Stomach (tissue), 8 donors: ENCODE measurements at regions not wholly inside any gene's neighbourhood (a gene's known extent, or its start where the extent isn't known, plus 50 kb on each side); places are given as distances from the start of the nearest gene placed in this dataset.

ENCODE experiments used
- DNase-seq, 2 donors: peaks; one replicate each; pipeline versions ENCODE4 v3.0.0 to v3.0.0-alpha.2; 2013 to 2019
- H3K27ac ChIP-seq, 5 donors: fragments of 200-600 bp in 4 of 5; sonication (generic) in 4 of 5; one replicate each; pipeline ENCODE4 v1.5.1; 2013 to 2019; ENCODE audit warnings: mild to moderate bottlenecking in 1 of 5, moderate library complexity in 1 of 5
- H3K27me3 ChIP-seq, 3 donors: fragments of 200-600 bp; sonication (generic); one replicate each; pipeline ENCODE4 v1.5.1; 2017 to 2019; ENCODE audit warnings: mixed run types in 1 of 3
- H3K36me3 ChIP-seq, 4 donors: fragments of 200-600 bp; sonication (generic); 1 replicate in 3 of 4; 2 replicates in 1 of 4; pipeline ENCODE4 v1.5.1; 2016 to 2019
- H3K4me1 ChIP-seq, 4 donors: fragments of 200-600 bp; sonication (generic); one replicate each; pipeline ENCODE4 v1.5.1; 2016 to 2019
- H3K4me3 ChIP-seq, 4 donors: fragments of 200-600 bp; sonication (generic) in 3 of 4; one replicate each; pipeline ENCODE4 v1.5.1; 2016 to 2019; ENCODE audit warnings: mild to moderate bottlenecking in 1 of 4
- H3K9me3 ChIP-seq, 4 donors: fragments of 200-600 bp; sonication (generic); one replicate each; pipeline ENCODE4 v1.5.1; 2016 to 2019
- EP300 ChIP-seq: sonication (generic); formaldehyde crosslinking; IDR thresholded peaks from one replicate; pipeline ENCODE4 v1.6.1; 2017; ENCODE audit warnings: antibody characterized with exemption
- POLR2A ChIP-seq, 4 donors: fragments of 450-650 bp; IDR thresholded peaks; one replicate each; pipeline ENCODE4 v1.6.1; 2016; ENCODE audit warnings: antibody characterized with exemption in 4 of 4, control low read depth in 2 of 4, mild to moderate bottlenecking in 1 of 4, moderate library complexity in 1 of 4
- POLR2AphosphoS5 ChIP-seq, 3 donors: sonication (generic); formaldehyde crosslinking; IDR thresholded peaks; one replicate each; pipeline ENCODE4 v1.6.1; 2016; ENCODE audit warnings: antibody characterized with exemption in 3 of 3
- whole genome bisulfite sequencing, 5 donors: extraction: QIAGEN DNeasy Blood & Tissue Kit in 3 of 5; methylation state at CpG; one replicate each; pipeline versions ENCODE4 v1.1.5 to v1.1.7; 2013 to 2018; 5-methylcytosine and 5-hydroxymethylcytosine counted together
- intact Hi-C: fragments of 100-400 bp; cut with DNase I; formaldehyde crosslinking; loops from one replicate; pipeline ENCODE4 v1.15.1; 2023; ENCODE audit warnings: low total_unique reads
- TF ChIP-seq, protein P1 (sequence below), 7 experiments: fragments of 450-650 bp in 4 of 7; fragments of 200-600 bp in 3 of 7; sonication (generic) in 3 of 7; IDR thresholded peaks; one replicate each; pipeline ENCODE4 v1.5.1; 2016 to 2019; ENCODE audit warnings: antibody characterized with exemption in 7 of 7, control low read depth in 2 of 7, mild to moderate bottlenecking in 1 of 7
- donor health status: healthy with polysubstance abuse.
- donor health status: Bipolar disorder and iron deficiency.
- donor health status: healthy.

DNA sequence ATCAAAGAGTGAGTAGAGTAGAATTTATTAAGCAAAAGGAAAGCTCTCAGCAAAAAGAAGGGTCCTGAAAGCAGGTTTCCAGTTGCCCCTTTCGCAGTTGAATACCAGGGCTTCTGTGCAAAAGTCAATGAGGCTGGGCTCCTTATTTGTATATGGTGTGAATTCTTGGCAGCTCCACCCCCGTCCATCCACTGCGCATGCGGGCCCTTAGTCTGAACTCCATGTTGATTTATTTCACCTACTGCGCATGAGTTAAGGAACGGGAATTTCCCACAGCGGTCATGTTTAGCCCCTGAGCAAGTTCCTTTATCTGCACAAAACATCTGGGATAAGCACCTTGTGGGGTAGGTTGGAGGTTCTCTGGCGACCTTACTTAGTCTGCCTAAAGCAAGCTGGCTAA is 325.6 kb downstream of the ZWINT start:
- H3K36me3 ChIP-seq = no peaks in the 10 kb centered on the region
- H3K4me3 ChIP-seq = no peak overlapping the region
- TF ChIP-seq, protein P1, sequence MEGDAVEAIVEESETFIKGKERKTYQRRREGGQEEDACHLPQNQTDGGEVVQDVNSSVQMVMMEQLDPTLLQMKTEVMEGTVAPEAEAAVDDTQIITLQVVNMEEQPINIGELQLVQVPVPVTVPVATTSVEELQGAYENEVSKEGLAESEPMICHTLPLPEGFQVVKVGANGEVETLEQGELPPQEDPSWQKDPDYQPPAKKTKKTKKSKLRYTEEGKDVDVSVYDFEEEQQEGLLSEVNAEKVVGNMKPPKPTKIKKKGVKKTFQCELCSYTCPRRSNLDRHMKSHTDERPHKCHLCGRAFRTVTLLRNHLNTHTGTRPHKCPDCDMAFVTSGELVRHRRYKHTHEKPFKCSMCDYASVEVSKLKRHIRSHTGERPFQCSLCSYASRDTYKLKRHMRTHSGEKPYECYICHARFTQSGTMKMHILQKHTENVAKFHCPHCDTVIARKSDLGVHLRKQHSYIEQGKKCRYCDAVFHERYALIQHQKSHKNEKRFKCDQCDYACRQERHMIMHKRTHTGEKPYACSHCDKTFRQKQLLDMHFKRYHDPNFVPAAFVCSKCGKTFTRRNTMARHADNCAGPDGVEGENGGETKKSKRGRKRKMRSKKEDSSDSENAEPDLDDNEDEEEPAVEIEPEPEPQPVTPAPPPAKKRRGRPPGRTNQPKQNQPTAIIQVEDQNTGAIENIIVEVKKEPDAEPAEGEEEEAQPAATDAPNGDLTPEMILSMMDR (IDR thresholded peaks at IDR 0.05) = no peak
- TF ChIP-seq POLR2A (IDR thresholded peaks at IDR 0.05) (no peak), EP300 (no peak), POLR2AphosphoS5 (IDR thresholded peaks at IDR 0.05) (no peak)
- no peaks in the 10 kb centered on the region for H3K4me1 ChIP-seq
- DNase-seq = no peak
- WGBS, 5 donors = 87 to 91% (median 88%) methylated on average over 8 of the region's 8 CpGs
- intact Hi-C loops = no loop called here
- H3K27ac ChIP-seq = no peak overlapping the region
- H3K9me3 ChIP-seq = peaks cover 0 to 5% (median 0%) of the 10 kb centered on the region in 4 donors
- no peaks in the 10 kb centered on the region for H3K27me3 ChIP-seq

- H3K27ac ChIP-seq = no peak overlapping the region
- no peaks in the 10 kb centered on the region for H3K36me3 ChIP-seq
- TF ChIP-seq, protein P1 (IDR thresholded peaks at IDR 0.05) = no peak
- no peak for TF ChIP-seq EP300
- TF ChIP-seq POLR2AphosphoS5 (IDR thresholded peaks at IDR 0.05) = no peak
- no peak for TF ChIP-seq POLR2A (IDR thresholded peaks at IDR 0.05)
- 34 to 56% (median 39%) methylated on average over 5 of the region's 5 CpGs for WGBS, 5 donors
- H3K9me3 ChIP-seq = no peaks in the 10 kb centered on the region
- no peak for DNase-seq
- H3K4me3 ChIP-seq = no peak overlapping the region
- intact Hi-C loops = no loop called here
- no peaks in the 10 kb centered on the region for H3K27me3 ChIP-seq
- no peaks in the 10 kb centered on the region for H3K4me1 ChIP-seq
These were observed 332.5 kb downstream of the ZWINT start for GRCh38 chr10:56028298-56029132.

DNA sequence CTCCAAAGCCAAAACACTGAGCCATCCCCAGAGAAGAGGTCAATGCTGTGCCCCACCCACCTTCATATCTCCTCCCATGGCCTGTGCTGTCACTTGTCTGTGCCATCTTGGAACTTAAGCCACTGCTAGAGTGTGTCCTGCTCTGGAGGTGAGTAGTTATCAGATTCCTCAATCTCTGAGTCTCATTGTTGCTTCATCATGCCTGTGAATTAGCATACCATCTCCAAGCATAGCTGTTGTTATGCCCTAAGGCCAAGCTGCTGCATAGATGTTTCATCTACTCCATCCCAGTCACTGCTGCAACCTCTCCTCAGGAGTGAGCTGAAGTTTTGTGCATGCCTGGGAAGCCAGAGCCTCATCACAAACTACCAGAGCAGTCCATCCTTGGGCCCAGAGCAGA is 349.0 kb downstream of the ZWINT start:
- TF ChIP-seq, protein P1 (IDR thresholded peaks at IDR 0.05) = no peak
- TF ChIP-seq POLR2A (IDR thresholded peaks at IDR 0.05) = no peak
- no peak for TF ChIP-seq EP300
- TF ChIP-seq POLR2AphosphoS5 (IDR thresholded peaks at IDR 0.05) = no peak
- Histone ChIP-seq H3K9me3 (peaks cover 0 to 15% (median 2%) of the 10 kb centered on the region in 4 donors), H3K36me3 (no peaks in the 10 kb centered on the region), H3K27ac (no peak overlapping the region), H3K4me1 (no peaks in the 10 kb centered on the region), H3K27me3 (no peaks in the 10 kb centered on the region), H3K4me3 (no peak overlapping the region)
- intact Hi-C loops = no loop called here
- DNase-seq = no peak

GRCh38 chr10:56003555-56003954 is 357.5 kb downstream of the ZWINT start:
- TF ChIP-seq POLR2A (IDR thresholded peaks at IDR 0.05) (no peak), EP300 (no peak), POLR2AphosphoS5 (IDR thresholded peaks at IDR 0.05) (no peak)
- TF ChIP-seq, protein P1 (IDR thresholded peaks at IDR 0.05) = no peak
- DNase-seq = no peak
- intact Hi-C loops = no loop called here
- Histone ChIP-seq H3K4me3 (no peak overlapping the region), H3K36me3 (no peaks in the 10 kb centered on the region), H3K9me3 (no peaks in the 10 kb centered on the region), H3K27me3 (no peaks in the 10 kb centered on the region), H3K4me1 (no peaks in the 10 kb centered on the region), H3K27ac (no peak overlapping the region)
- WGBS, 5 donors = 67 to 83% (median 79%) methylated on average over 2 of the region's 2 CpGs
